KMS-11 (cell line): ENCODE measurements at regions not wholly inside any gene's neighbourhood (a gene's known extent, or its start where the extent isn't known, plus 50 kb on each side); places are given as distances from the start of the nearest gene placed in this dataset.
A peak's percentile ranks its signal among the peaks of the same experiment; 100 is the strongest.

Source experiments
- H2AFZ ChIP-seq: fragments of 200-600 bp; sonication (generic); 2 replicates; pipeline ENCODE4 v1.6.1; 2016; ENCODE audit warnings: antibody characterized with exemption, mixed run types, low read depth
- H3K27ac ChIP-seq: fragments of 200-600 bp; sonication (generic); 2 replicates; pipeline ENCODE4 v1.6.1; 2016; ENCODE audit warnings: mild to moderate bottlenecking, mixed run types
- H3K27me3 ChIP-seq: fragments of 200-600 bp; sonication (generic); 2 replicates; pipeline ENCODE4 v1.6.1; 2017; ENCODE audit warnings: mild to moderate bottlenecking, low read depth, mixed run types, moderate library complexity; ENCODE audit not compliant: insufficient read depth
- H3K36me3 ChIP-seq: fragments of 200-600 bp; sonication (generic); 2 replicates; pipeline ENCODE4 v1.6.1; 2017; ENCODE audit warnings: mild to moderate bottlenecking, mixed run types; ENCODE audit not compliant: insufficient read depth
- H3K4me1 ChIP-seq: fragments of 200-600 bp; sonication (generic); 2 replicates; pipeline ENCODE4 v1.6.1; 2016; ENCODE audit warnings: mild to moderate bottlenecking, low read depth, mixed run types; ENCODE audit not compliant: poor library complexity, severe bottlenecking
- H3K4me2 ChIP-seq: fragments of 200-600 bp; sonication (generic); 2 replicates; pipeline ENCODE4 v1.7.0; 2016; ENCODE audit warnings: mild to moderate bottlenecking, mixed run types
- H3K4me3 ChIP-seq: fragments of 200-600 bp; sonication (generic); IDR thresholded peaks from 2 replicates; pipeline ENCODE4 v1.6.1; 2017; ENCODE audit warnings: low read depth, low read length, mixed read lengths; ENCODE audit not compliant: insufficient read depth
- H3K79me2 ChIP-seq: fragments of 200-600 bp; sonication (generic); 2 replicates; pipeline ENCODE4 v1.6.1; 2016; ENCODE audit warnings: low read depth, mixed run types; ENCODE audit not compliant: insufficient read depth
- H3K9ac ChIP-seq: fragments of 200-600 bp; sonication (generic); 2 replicates; pipeline ENCODE4 v1.6.1; 2016; ENCODE audit warnings: mild to moderate bottlenecking, mixed run types
- H4K20me1 ChIP-seq: fragments of 200-600 bp; sonication (generic); 2 replicates; pipeline ENCODE4 v1.6.1; 2016; ENCODE audit warnings: mild to moderate bottlenecking, mixed run types; ENCODE audit not compliant: insufficient read depth
- TF ChIP-seq, protein P1 (sequence below): fragments of 200-600 bp; sonication (generic); conservative IDR thresholded peaks from 2 replicates; pipeline ENCODE4 v1.6.1; 2017; ENCODE audit warnings: low read depth, mild to moderate bottlenecking, antibody characterized with exemption, low read length, moderate library complexity, mixed read lengths

DNA sequence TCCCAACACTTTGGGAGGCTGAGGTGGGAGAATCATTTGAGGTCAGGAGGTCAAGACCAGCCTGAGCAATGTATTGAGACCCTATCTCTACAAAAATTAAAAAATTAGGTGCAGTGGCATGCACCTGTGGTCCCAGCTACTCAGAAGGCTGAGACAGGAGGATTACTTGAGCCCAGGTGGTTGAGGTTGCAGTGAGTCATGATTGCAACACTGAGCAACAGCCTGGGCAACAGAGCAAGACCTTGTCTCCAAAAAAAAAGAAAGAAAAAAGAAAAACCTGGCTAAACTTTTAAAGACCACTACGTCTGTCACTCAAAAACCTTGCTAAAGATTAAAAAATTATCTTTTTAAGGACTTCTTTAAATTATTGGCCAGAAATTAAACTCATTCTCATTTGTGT lies 59.8 kb upstream of the ABCA1 start:
- Histone ChIP-seq H3K79me2 (no peaks in the 10 kb centered on the region), H3K36me3 (no peaks in the 10 kb centered on the region), H3K4me2 (no peak overlapping the region; the same call in 1 of the 2 replicates), H3K4me3 (no peak overlapping the region), H3K4me1 (peaks cover 73% of the 10 kb centered on the region), H4K20me1 (no peaks in the 10 kb centered on the region), H2AFZ (no peak overlapping the region), H3K9ac (no peak overlapping the region), H3K27me3 (no peaks in the 10 kb centered on the region), H3K27ac (no peak overlapping the region)
- TF ChIP-seq, protein P1, sequence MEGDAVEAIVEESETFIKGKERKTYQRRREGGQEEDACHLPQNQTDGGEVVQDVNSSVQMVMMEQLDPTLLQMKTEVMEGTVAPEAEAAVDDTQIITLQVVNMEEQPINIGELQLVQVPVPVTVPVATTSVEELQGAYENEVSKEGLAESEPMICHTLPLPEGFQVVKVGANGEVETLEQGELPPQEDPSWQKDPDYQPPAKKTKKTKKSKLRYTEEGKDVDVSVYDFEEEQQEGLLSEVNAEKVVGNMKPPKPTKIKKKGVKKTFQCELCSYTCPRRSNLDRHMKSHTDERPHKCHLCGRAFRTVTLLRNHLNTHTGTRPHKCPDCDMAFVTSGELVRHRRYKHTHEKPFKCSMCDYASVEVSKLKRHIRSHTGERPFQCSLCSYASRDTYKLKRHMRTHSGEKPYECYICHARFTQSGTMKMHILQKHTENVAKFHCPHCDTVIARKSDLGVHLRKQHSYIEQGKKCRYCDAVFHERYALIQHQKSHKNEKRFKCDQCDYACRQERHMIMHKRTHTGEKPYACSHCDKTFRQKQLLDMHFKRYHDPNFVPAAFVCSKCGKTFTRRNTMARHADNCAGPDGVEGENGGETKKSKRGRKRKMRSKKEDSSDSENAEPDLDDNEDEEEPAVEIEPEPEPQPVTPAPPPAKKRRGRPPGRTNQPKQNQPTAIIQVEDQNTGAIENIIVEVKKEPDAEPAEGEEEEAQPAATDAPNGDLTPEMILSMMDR, result no peak

DNA sequence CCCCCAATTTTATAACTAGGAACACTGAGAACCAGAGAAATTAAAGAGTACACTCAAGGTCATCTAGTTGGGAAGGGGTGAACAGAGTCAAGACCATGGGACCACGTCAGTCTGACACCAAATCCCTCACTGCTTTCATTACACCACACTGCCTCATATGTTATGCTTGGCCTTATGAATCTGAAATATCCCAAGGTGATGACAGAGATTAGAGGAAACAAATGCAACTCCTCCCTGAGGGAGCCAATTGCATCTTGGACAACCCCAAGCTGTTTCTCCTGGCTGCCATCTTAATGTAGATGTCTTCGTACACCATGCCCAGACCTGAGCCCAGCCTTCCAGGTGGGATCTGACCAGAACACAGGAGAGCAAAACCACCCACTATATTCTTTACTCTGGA lies 60.6 kb upstream of the ABCA1 start:
- Histone ChIP-seq H3K36me3 (no peaks in the 10 kb centered on the region), H3K4me2 (peak overlapping the region; percentile 95; the same call in 1 of the 2 replicates), H3K4me3 (no peak overlapping the region), H3K4me1 (peaks cover 73% of the 10 kb centered on the region), H3K9ac (no peak overlapping the region), H3K79me2 (no peaks in the 10 kb centered on the region), H3K27ac (no peak overlapping the region; the same call in 1 of the 2 replicates), H2AFZ (no peak overlapping the region), H4K20me1 (no peaks in the 10 kb centered on the region), H3K27me3 (no peaks in the 10 kb centered on the region)
- TF ChIP-seq, protein P1, result no peak

DNA sequence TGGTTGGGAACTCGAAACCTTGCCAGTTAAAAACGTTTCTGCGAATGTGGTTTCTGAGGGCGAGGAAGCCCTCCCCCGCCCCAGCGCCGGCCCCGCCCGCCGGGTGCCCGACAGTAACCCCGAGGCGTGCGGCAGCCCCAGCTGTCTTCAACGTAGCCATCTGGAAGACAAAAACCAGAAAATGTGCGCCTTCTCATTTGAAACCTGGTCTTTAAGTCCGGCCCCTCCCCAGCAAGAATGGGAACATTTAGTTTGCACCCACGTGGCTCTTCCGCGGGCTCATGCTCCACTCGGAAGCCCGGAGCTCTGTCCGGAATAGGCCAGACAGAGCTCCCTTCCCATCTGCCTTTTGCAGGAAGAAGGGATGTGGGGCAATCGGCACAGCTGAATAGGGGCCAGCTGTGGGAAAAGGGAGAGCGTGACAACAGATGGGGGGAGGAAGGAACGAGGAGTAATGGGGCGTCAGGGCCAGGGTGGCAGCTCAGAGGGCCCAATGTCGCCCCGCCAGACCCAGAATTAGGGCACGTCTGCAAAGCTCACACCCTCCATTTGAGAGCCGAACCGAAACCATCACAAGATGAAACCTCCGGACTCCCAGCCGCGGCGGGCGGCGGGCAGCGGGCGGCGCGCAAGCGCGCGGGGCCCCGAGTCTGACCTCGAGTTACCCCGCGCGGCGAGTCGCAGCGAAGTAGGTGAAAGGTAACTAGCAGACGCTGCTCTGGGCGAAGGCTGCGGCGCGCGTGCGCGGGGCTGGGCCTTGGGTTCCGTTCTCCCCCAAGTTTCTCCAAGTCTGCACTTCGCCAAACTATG lies 63.4 kb upstream of the ABCA1 start:
- peak overlapping the region; percentile 91 for H3K9ac ChIP-seq

DNA sequence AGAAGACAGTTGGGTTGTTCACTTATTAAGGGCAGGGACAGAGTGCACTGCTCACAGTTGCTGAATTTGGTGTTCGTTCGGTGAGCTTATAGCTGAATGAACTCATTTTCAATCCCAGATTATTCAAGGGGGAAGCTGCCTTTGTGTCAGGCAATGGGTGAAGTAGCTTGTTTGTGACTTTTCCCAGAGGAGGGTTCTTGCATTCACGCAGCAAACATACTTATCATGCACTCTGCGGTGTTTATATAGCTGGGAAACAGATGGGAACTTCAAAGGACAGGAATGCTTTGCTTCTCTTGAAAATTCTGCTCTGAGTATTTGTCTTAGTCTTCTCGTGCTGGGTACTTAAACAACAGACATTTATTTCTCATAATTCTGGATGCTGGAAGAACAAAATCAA lies 64.7 kb upstream of the ABCA1 start:
- Histone ChIP-seq H3K27me3 (no peaks in the 10 kb centered on the region), H3K4me3 (no peak overlapping the region), H2AFZ (no peak overlapping the region), H3K4me1 (peaks cover 79% of the 10 kb centered on the region), H3K36me3 (no peaks in the 10 kb centered on the region), H3K79me2 (no peaks in the 10 kb centered on the region), H3K9ac (no peak overlapping the region), H4K20me1 (no peaks in the 10 kb centered on the region), H3K4me2 (peak overlapping the region; percentile 60), H3K27ac (peak overlapping the region; percentile 97; the same call in 1 of the 2 replicates)
- TF ChIP-seq, protein P1, result no peak

More for the DNA sequence above, 63.4 kb upstream of the ABCA1 start:
- Histone ChIP-seq H3K36me3 (no peaks in the 10 kb centered on the region), H3K79me2 (no peaks in the 10 kb centered on the region), H4K20me1 (no peaks in the 10 kb centered on the region), H3K4me1 (peaks cover 76% of the 10 kb centered on the region), H3K27me3 (no peaks in the 10 kb centered on the region), H2AFZ (peak overlapping the region; percentile 43; the same call in 1 of the 2 replicates), H3K4me2 (peak overlapping the region; percentile 95), H3K27ac (peak overlapping the region; percentile 97), H3K4me3 (no peak overlapping the region)
- TF ChIP-seq, protein P1, result no peak
